SKM-1 (cell line): ENCODE measurements at regions not wholly inside any gene's neighbourhood (a gene's known extent, or its start where the extent isn't known, plus 50 kb on each side); places are given as distances from the start of the nearest gene placed in this dataset.
"Not testable (repeated sequence)": the region's sequence is repeated elsewhere in the genome, so short reads cannot be mapped to it uniquely, and the experiment has no call there.

Source experiments
- DNase-seq: peaks from one replicate; lab custom pipeline; 2025; ENCODE audit not compliant: unreplicated experiment; lab: John Stamatoyannopoulos, UW

DNA sequence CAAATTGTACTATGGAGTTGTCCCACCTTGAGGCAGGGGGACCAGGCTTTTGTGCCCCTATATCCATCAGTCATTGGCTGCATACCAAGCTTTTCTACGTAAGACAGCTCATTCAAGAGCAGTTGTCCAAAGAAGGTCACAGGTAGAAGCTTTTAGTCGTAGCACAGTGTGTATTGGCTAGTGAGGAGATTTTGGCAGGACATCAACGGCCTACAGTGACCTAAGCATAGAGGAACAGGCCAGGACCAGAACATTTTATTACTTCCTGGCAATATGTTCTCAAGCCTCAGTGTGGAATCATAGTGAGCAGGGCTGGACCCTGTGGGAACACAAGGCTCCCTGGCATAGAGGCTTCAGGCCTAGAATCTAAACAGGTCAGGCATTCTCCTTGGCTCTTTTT, 105.4 kb upstream of the ANKRD28 start:
- DNase-seq, result no peak

- DNase-seq, result no peak
Measured at GRCh38 chr3:15903759-15904720, 106.3 kb upstream of the ANKRD28 start.

DNA sequence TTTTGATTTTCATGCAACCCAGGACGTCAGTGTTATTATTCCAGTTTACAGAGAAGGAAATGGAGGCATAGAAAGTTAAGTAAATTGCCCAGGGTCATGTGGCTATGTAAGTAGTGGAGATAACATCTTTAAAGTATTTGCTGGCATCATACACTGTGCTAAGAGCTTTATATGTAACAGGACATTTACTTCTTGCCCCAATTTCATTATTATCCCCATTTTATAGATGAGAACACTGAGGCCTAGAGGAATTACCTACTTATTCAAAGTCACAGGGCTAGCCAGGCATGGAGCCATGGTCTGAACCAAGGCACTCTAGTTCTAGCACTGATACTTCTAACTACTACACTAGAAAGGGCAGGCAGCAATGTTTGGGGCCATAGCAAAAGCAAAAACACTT, 107.3 kb upstream of the ANKRD28 start:
- no peak for DNase-seq

- not testable (repeated sequence) for DNase-seq
Measured at GRCh38 chr3:15907403-15907802, 109.6 kb upstream of the ANKRD28 start.

- DNase-seq, result no peak
Measured at GRCh38 chr3:15918988-15919387, 121.2 kb upstream of the ANKRD28 start.

- DNase-seq, result no peak
Measured at GRCh38 chr3:15919971-15920370, 122.2 kb upstream of the ANKRD28 start.

- DNase-seq, result no peak
Measured at GRCh38 chr3:15923640-15924405, 126.0 kb upstream of the ANKRD28 start.

DNA sequence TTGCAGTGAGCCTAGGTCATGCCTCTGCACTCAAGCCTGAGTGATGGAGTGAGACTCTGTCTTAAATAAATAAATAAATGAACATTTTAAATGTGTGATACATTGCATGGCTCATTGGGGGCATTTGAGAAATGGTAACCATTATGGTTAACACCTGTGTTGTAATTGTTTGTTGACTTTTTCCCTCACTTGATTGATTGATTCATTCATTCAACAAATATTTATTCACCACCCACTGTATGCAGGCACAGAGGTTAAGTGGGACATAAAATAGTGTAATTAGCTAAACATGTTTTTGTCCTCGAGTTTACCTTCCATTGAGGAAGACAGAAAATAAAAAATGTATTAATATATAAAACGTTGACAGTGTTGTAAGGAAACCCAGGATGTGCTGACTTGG, 127.1 kb upstream of the ANKRD28 start:
- DNase-seq, result no peak

GRCh38 chr3:15926871-15927270, 129.1 kb upstream of the ANKRD28 start:
- no peak for DNase-seq

DNA sequence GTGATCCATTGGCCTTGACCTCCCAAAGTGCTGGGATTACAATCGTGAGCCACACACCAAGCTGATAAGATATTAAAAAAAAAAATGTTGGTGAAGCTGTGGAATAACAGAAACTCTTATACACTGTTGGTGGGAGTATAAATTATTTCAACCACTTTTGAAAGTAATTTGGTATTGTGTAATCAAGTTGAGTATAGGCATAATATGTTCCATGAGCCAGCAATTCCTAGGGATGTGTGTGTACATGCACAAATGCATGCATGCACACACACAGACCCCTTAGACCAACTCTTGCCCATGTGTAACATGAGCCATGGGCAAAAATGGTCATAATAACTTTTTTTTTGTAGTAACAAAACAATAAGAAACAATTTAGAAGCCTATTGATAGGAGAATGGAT, 130.2 kb upstream of the ANKRD28 start:
- DNase-seq, result no peak

DNA sequence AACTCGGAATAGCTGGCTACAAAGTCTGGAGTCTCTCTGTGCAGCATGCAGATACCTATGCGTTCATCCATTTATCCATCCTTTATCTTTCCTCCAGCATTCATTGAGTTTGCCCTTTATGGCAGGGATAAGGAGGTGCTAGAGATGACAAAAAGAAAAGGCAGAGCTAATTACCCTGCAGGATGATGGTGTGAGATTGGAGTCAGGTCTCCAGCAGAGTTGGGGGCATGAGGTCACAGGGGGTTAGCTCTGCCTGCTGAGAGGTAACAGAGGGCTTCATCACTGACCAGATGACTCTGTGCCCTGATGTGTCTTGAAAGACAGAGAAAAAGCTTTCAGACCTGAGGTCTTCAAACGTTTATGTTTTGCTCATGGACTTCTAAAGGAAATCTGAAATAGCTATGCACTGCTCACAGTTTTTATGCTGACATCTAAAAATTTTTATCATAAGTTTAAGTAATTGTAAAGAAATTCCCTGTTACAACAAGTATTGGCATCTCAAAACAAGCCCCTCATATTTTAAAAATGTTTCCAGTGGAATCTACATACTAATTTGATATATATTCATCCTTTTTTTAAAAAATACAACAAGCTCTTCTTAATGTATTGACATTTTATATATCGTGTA, 132.3 kb upstream of the ANKRD28 start:
- DNase-seq, result no peak

DNA sequence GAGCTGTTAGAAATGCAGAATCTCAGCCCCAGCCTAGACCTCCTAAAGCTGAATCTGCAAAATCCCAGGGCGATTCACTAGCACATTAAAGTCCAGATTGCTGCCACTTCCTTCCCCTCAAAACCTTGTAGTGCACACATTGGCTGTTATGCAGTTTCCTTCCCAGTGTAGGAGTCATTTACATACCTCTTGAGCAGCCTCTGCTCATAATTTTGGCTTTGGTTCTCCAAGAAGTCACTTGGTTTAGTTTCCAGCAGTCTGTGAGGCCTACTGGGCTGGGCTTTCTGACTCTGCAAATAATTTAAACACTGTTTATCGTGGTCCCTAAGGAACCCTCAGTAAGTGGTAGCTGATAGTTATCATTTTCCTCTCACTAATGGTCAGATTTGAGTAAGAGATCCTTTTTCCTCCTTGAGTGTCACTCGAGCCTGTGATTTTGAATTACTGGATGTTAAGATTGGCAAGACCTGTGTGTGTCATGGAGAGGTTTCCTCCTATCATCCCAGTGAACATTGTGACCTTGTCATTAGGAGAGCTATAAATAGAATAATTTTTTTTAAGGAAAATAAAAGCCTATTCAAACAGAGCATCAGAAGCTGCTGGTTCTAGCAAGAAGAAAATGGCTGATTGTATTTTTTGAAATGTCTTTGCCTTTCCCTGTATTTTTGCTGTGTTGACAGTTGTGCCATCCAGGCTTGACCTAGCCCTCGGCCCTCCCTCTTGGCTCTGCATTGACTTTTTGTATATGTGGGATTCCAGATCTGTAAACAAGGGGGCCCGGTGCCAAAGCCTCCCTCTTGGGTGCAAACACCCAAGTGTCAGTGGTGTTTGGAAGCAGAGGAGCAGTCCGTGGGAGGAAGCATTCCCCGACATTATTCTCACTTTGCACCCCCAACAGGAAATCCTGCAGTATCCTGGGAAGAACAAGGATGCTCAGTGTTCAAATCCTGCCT, 134.8 kb upstream of the ANKRD28 start:
- no peak for DNase-seq

- no peak for DNase-seq
Measured at GRCh38 chr3:15933439-15934139, 135.8 kb upstream of the ANKRD28 start.

GRCh38 chr3:15934389-15935195, 136.8 kb upstream of the ANKRD28 start:
- peak; percentile 60 for DNase-seq

- no peak for DNase-seq
Measured at GRCh38 chr3:15936312-15936711, 138.5 kb upstream of the ANKRD28 start.

DNA sequence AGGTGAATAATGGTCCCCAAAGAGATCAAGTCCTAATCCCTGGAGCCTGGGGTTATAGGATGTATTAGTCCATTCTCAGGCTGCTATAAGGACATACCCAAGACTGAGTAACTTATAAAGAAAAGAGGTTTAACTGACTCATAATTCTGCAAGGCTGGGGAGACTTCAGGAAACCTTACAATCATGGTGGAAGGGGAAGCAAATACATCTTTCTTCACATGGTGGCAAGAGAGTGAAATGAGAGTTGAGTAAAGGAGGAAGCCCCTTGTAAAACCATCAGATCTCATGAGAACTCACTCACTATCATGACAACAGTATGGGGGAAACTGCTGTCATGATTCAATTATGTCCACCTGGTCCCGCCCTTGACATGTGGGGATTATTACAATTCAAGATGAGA, 142.9 kb upstream of the ANKRD28 start:
- DNase-seq, result no peak

DNA sequence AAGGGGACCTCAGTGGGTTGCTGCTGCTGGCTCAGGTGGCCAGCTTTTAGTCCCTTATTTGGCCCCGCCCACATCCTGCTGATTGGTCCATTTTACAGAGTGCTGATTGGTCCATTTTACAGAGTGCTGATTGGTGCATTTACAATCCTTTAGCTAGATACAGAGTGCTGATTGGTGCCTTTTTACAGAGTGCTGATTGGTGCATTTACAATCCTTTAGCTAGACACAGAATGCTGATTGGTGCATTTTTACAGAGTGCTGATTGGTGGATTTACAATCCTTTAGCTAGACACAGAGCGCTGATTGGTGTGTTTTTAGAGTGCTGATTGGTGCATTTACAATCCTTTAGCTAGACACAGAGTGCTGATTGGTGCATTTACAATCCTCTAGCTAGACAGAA, 143.7 kb upstream of the ANKRD28 start:
- DNase-seq, result not testable (repeated sequence)

DNA sequence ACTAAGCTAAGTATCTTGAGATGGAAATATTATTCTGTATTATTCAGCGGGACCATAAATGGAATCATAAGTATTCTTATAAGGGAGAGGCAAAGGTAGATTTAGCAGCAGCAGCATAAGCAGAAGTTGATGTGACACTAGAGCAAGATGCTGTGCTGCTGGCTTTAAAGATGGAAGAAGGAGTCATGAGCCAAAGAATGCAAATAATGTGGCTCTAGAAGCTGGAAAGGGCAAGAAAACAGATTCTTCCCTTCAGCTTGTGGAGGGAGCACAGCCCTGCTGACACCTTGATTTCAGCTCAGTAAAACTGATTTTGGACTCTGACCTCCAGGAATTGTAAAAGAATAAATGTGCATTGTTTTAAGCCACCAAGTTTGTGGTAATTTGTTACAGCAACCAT, 144.2 kb upstream of the ANKRD28 start:
- no peak for DNase-seq

DNA sequence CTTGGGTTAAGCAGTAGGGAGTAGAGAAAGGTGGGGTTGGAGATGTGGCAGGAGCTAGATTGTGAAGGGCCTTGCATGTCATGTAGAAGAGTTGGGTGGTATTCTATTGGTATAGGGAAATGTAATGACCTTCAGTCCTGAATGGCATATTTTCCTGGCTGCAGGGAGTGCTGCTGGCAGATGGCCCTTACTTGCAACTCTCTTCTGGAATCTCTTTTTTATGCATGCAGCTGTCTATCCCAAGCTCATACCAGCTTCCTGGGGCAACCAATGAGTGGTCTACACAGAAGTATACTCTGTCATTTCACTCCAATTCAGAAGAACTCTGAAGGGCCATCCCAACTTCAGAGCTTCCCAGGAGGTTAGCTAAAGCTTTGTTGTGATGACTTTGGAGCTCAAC, 144.7 kb upstream of the ANKRD28 start:
- DNase-seq, result no peak
